A549 (cell line): ENCODE measurements at regions not wholly inside any gene's neighbourhood (a gene's known extent, or its start where the extent isn't known, plus 50 kb on each side); places are given as distances from the start of the nearest gene placed in this dataset.

Source experiments
- ATAC-seq, 2 experiments: fragments of 200-7000 bp in 1 of 2; fragments of >200 bp in 1 of 2; cut with Nextera tagmentation in 1 of 2; cut with Tn5 transposase in 1 of 2; 3 replicates each; pipeline versions ENCODE4 v1.8.0 to v1.9.1; 2018 to 2020; ENCODE audit warnings: mild to moderate bottlenecking in 1 of 2, moderate library complexity in 1 of 2
- CTCF ChIA-PET: fragments of 300-600 bp; sonication (Branson Sonifier 250); formaldehyde crosslinking; extraction: SDS; loops from one replicate; lab custom pipeline; 2021; ENCODE audit warnings: antibody characterized with exemption, inconsistent platforms; lab: Yijun Ruan, JAX
- POLR2A ChIA-PET: fragments of 350-600 bp; formaldehyde crosslinking; extraction: SDS; loops from one replicate; lab custom pipeline; 2021; ENCODE audit warnings: antibody characterized with exemption, inconsistent platforms; lab: Yijun Ruan, JAX
- DNase-seq, 2 experiments: peaks; one replicate each; pipeline versions ENCODE4 v3.0.0 to v3.0.0-alpha.2; 2011 to 2016; ENCODE audit warnings: low read depth in 1 of 2, low spot score in 1 of 2
- FAIRE-seq: peaks from 2 replicates; lab custom pipeline; 2011; peaks lifted over from hg19 to GRCh38; lab: Jason Lieb, UNC
- H3K27ac ChIP-seq, 2 experiments: fragments of >200 bp; sonication (Bioruptor Twin); formaldehyde crosslinking; 3 replicates each; pipeline ENCODE4 v1.5.1; 2016 to 2017
- H3K4me1 ChIP-seq: fragments of >200 bp; sonication (Bioruptor Twin); formaldehyde crosslinking; 3 replicates; pipeline ENCODE4 v1.6.1; 2016
- H3K4me2 ChIP-seq: fragments of >200 bp; sonication (Bioruptor Twin); formaldehyde crosslinking; 3 replicates; pipeline ENCODE4 v1.6.1; 2016
- H3K4me3 ChIP-seq: fragments of >200 bp; sonication (Bioruptor Twin); formaldehyde crosslinking; 3 replicates; pipeline ENCODE4 v1.5.1; 2016
- H3K9me3 ChIP-seq: fragments of >200 bp; sonication (Bioruptor Twin); formaldehyde crosslinking; 3 replicates; pipeline ENCODE4 v1.6.1; 2016
- BHLHE40 ChIP-seq: IDR thresholded peaks from 2 replicates; pipeline ENCODE4 v1.6.1; 2012; ENCODE audit warnings: low read depth, low read length, inconsistent platforms
- CBX2 ChIP-seq: fragments of 200-600 bp; sonication (generic); IDR thresholded peaks from 2 replicates; pipeline ENCODE4 v1.6.1; 2016; ENCODE audit warnings: low read depth, mild to moderate bottlenecking, borderline replicate concordance
- CBX8 ChIP-seq: fragments of 200-600 bp; sonication (generic); IDR thresholded peaks from 2 replicates; pipeline ENCODE4 v1.6.1; 2016
- CEBPB ChIP-seq, 2 experiments: fragments of >200 bp in 1 of 2; sonication (Bioruptor Twin) in 1 of 2; formaldehyde crosslinking in 1 of 2; IDR thresholded peaks; 2 replicates each; pipeline ENCODE4 v1.6.1; 2012 to 2016
- CHD2 ChIP-seq: fragments of 150-350 bp; IDR thresholded peaks from 2 replicates; pipeline ENCODE4 v1.6.1; 2014; ENCODE audit warnings: low read length; ENCODE audit not compliant: partially characterized antibody
- CHD4 ChIP-seq: fragments of 200-600 bp; sonication (generic); IDR thresholded peaks from 2 replicates; pipeline ENCODE4 v1.6.1; 2016; ENCODE audit warnings: antibody characterized with exemption, mild to moderate bottlenecking, borderline replicate concordance
- EHF ChIP-seq: fragments of 250-450 bp; sonication (Bioruptor Pico); IDR thresholded peaks from 2 replicates; pipeline ENCODE4 v1.5.0; 2020; ENCODE audit warnings: mild to moderate bottlenecking
- EHMT2 ChIP-seq: fragments of 200-600 bp; sonication (generic); IDR thresholded peaks from 2 replicates; pipeline ENCODE4 v1.6.1; 2016; ENCODE audit warnings: antibody characterized with exemption, low read depth, mild to moderate bottlenecking, moderate library complexity
- HDAC2 ChIP-seq: fragments of 200-600 bp; sonication (generic); IDR thresholded peaks from 2 replicates; pipeline ENCODE4 v1.6.1; 2016
- HEYL ChIP-seq: fragments of 250-450 bp; sonication (Bioruptor Pico); IDR thresholded peaks from 2 replicates; pipeline ENCODE4 v1.8.0; 2021; ENCODE audit warnings: mild to moderate bottlenecking, moderate library complexity
- HOXA7 ChIP-seq: fragments of 250-450 bp; sonication (Bioruptor Pico); IDR thresholded peaks from 2 replicates; pipeline ENCODE4 v1.5.0; 2020; ENCODE audit warnings: mild to moderate bottlenecking, moderate library complexity
- HOXB13 ChIP-seq: fragments of 250-450 bp; sonication (Bioruptor Pico); IDR thresholded peaks from 2 replicates; pipeline ENCODE4 v1.5.0; 2020; ENCODE audit warnings: low read depth, mild to moderate bottlenecking, moderate library complexity
- HOXB5 ChIP-seq: fragments of 250-450 bp; sonication (Bioruptor Pico); IDR thresholded peaks from 2 replicates; pipeline ENCODE4 v1.5.0; 2020; ENCODE audit warnings: mild to moderate bottlenecking, moderate library complexity
- JUNB ChIP-seq: fragments of >200 bp; sonication (Bioruptor Twin); formaldehyde crosslinking; IDR thresholded peaks from 2 replicates; pipeline ENCODE4 v1.6.1; 2016
- MAZ ChIP-seq: fragments of 150-350 bp; IDR thresholded peaks from 2 replicates; pipeline ENCODE4 v1.6.1; 2014; ENCODE audit warnings: antibody characterized with exemption, low read depth, low read length, borderline replicate concordance
- MYC ChIP-seq: IDR thresholded peaks from 2 replicates; pipeline ENCODE4 v1.6.1; 2012; ENCODE audit warnings: mild to moderate bottlenecking, inconsistent platforms, low read length, improper control_type of control experiment, borderline replicate concordance
- NR3C1 ChIP-seq: fragments of >200 bp; sonication (Bioruptor Twin); formaldehyde crosslinking; IDR thresholded peaks from 3 replicates; pipeline ENCODE4 v1.6.1; 2017
- POLR2A ChIP-seq: IDR thresholded peaks from 2 replicates; pipeline ENCODE4 v1.6.1; 2012; ENCODE audit warnings: mild to moderate bottlenecking, low read length
- RARB ChIP-seq: fragments of 250-450 bp; sonication (Bioruptor Pico); IDR thresholded peaks from 2 replicates; pipeline ENCODE4 v1.8.0; 2021; ENCODE audit warnings: mild to moderate bottlenecking, moderate library complexity
- RFX5 ChIP-seq: fragments of 450-650 bp; IDR thresholded peaks from 2 replicates; pipeline ENCODE4 v1.7.1; 2014; ENCODE audit warnings: antibody characterized with exemption, mild to moderate bottlenecking, moderate library complexity
- RNF2 ChIP-seq: fragments of 200-600 bp; sonication (generic); IDR thresholded peaks from 2 replicates; pipeline ENCODE4 v1.6.1; 2016; ENCODE audit warnings: low read depth, mild to moderate bottlenecking, antibody characterized with exemption, moderate library complexity, borderline replicate concordance
- TFCP2L1 ChIP-seq: fragments of 250-450 bp; sonication (Bioruptor Pico); IDR thresholded peaks from 2 replicates; pipeline ENCODE4 v1.5.0; 2021; ENCODE audit warnings: mild to moderate bottlenecking
- ZC3H11A ChIP-seq: fragments of 450-650 bp; IDR thresholded peaks from 2 replicates; pipeline ENCODE4 v1.6.1; 2014; ENCODE audit warnings: antibody characterized with exemption, mild to moderate bottlenecking
- ZFP36 ChIP-seq: fragments of 450-650 bp; IDR thresholded peaks from 2 replicates; pipeline ENCODE4 v1.6.1; 2014; ENCODE audit warnings: borderline replicate concordance; ENCODE audit not compliant: partially characterized antibody
- ZSCAN20 ChIP-seq: fragments of 250-450 bp; sonication (Bioruptor Pico); IDR thresholded peaks from 2 replicates; pipeline ENCODE4 v1.8.0; 2022; ENCODE audit warnings: mild to moderate bottlenecking, moderate library complexity
- WGBS: methylation state at CpG from one replicate; pipeline ENCODE4 v1.1.6; 2017; ENCODE audit errors: missing lambda C conversion rate; 5-methylcytosine and 5-hydroxymethylcytosine counted together
- TF ChIP-seq, protein P1 (sequence below): IDR thresholded peaks from 2 replicates; pipeline ENCODE4 v1.6.1; 2012
- TF ChIP-seq, protein P2 (sequence below): fragments of >200 bp; sonication (Bioruptor Twin); formaldehyde crosslinking; IDR thresholded peaks from 2 replicates; pipeline ENCODE4 v1.6.1; 2016
- TF ChIP-seq, protein P3 (sequence below): fragments of 250-450 bp; sonication (Bioruptor Pico); IDR thresholded peaks from 2 replicates; pipeline ENCODE4 v1.5.0; 2021; ENCODE audit warnings: mild to moderate bottlenecking, moderate library complexity, borderline replicate concordance
- TF ChIP-seq, protein P4 (sequence below): fragments of >200 bp; sonication (Bioruptor Twin); formaldehyde crosslinking; IDR thresholded peaks from 3 replicates; pipeline ENCODE4 v1.6.1; 2016
- TF ChIP-seq, protein P5 (sequence below): IDR thresholded peaks from 2 replicates; pipeline ENCODE4 v1.6.1; 2012; ENCODE audit warnings: low read depth, borderline replicate concordance

DNA sequence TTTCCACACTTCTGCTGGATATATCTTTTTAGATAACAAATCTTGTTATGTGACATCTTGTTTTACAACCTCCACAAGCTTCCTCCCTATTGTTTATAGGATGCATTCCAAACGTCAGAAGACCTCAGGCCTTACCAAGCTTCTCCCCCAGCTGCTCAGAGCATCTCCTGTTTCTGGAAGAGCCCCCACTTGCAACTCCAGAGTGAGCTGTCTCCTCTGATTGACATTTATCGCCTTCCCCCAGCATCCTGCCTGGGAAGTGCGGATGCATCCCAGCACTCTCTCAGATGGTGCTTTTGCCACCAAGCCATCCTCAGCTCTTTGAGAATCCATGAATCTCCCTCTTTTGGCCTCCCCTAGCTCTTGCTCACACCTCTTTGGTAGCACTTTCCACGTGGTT, 123.5 kb downstream of the LRRC70 start:
- H3K9me3 ChIP-seq: no peaks in the 10 kb centered on the region
- H3K4me1 ChIP-seq: no peaks in the 10 kb centered on the region
- no peak for ATAC-seq
- WGBS: 43% methylated on average over 4 of the region's 4 CpGs
- H3K4me3 ChIP-seq: no peak overlapping the region
- H3K4me2 ChIP-seq: no peak overlapping the region
- FAIRE-seq: no peak
- TF ChIP-seq HDAC2 (no peak), ZC3H11A (no peak), ZSCAN20 (CRISPR knock-in tag) (no peak), CBX8 (no peak), HOXB13 (CRISPR knock-in tag) (no peak), RFX5 (no peak), RARB (CRISPR knock-in tag) (no peak), BHLHE40 (no peak), RNF2 (no peak), MAZ (no peak), EHF (no peak), JUNB (no peak), ZFP36 (no peak), CEBPB (IDR thresholded peaks at IDR 0.05) (no peak), CBX2 (no peak)
- TF ChIP-seq, protein P1, sequence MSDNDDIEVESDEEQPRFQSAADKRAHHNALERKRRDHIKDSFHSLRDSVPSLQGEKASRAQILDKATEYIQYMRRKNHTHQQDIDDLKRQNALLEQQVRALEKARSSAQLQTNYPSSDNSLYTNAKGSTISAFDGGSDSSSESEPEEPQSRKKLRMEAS: no peak
- TF ChIP-seq, protein P2, sequence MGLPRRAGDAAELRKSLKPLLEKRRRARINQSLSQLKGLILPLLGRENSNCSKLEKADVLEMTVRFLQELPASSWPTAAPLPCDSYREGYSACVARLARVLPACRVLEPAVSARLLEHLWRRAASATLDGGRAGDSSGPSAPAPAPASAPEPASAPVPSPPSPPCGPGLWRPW: no peak
- TF ChIP-seq, protein P3, sequence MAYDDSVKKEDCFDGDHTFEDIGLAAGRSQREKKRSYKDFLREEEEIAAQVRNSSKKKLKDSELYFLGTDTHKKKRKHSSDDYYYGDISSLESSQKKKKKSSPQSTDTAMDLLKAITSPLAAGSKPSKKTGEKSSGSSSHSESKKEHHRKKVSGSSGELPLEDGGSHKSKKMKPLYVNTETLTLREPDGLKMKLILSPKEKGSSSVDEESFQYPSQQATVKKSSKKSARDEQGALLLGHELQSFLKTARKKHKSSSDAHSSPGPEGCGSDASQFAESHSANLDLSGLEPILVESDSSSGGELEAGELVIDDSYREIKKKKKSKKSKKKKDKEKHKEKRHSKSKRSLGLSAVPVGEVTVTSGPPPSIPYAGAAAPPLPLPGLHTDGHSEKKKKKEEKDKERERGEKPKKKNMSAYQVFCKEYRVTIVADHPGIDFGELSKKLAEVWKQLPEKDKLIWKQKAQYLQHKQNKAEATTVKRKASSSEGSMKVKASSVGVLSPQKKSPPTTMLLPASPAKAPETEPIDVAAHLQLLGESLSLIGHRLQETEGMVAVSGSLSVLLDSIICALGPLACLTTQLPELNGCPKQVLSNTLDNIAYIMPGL (CRISPR knock-in tag): no peak
- TF ChIP-seq, protein P4, sequence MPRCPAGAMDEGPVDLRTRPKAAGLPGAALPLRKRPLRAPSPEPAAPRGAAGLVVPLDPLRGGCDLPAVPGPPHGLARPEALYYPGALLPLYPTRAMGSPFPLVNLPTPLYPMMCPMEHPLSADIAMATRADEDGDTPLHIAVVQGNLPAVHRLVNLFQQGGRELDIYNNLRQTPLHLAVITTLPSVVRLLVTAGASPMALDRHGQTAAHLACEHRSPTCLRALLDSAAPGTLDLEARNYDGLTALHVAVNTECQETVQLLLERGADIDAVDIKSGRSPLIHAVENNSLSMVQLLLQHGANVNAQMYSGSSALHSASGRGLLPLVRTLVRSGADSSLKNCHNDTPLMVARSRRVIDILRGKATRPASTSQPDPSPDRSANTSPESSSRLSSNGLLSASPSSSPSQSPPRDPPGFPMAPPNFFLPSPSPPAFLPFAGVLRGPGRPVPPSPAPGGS: no peak
- ChIA-PET CTCF (no interaction called here), POLR2A (no interaction called here)
- no peak for DNase-seq
- H3K27ac ChIP-seq: no peak overlapping the region

DNA sequence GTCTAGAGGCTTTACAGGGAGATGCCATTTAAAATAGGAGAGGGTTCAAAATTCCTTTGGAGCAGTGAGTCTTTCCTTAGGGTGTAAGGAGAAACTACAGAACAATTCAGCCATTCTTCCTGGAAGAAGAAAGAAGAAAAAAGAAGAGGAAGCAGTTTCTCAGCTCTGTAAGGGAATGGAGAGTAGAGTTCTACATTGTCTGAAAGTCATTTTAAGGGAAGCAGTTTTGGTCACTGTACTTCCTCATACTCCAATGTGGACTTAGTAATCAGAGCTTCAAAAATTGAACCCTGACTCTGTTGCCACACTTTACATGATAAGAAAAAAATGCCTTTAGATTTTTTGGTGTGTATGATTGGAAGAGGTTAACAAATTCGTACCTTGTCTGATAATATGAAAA, 122.4 kb downstream of the LRRC70 start:
- Histone ChIP-seq H3K4me1 (no peaks in the 10 kb centered on the region), H3K9me3 (no peaks in the 10 kb centered on the region), H3K4me2 (no peak overlapping the region), H3K27ac (no peak overlapping the region), H3K4me3 (no peak overlapping the region)
- ATAC-seq: no peak
- FAIRE-seq: no peak
- TF ChIP-seq ZSCAN20 (CRISPR knock-in tag) (no peak), EHMT2 (no peak), RNF2 (no peak), HOXB5 (CRISPR knock-in tag) (no peak), RARB (CRISPR knock-in tag) (no peak), POLR2A (no peak), NR3C1 (no peak), CHD4 (no peak), MAZ (no peak), MYC (no peak), HEYL (no peak), HOXB13 (CRISPR knock-in tag) (no peak), CHD2 (no peak), HOXA7 (no peak), TFCP2L1 (CRISPR knock-in tag) (no peak)
- TF ChIP-seq, protein P5, sequence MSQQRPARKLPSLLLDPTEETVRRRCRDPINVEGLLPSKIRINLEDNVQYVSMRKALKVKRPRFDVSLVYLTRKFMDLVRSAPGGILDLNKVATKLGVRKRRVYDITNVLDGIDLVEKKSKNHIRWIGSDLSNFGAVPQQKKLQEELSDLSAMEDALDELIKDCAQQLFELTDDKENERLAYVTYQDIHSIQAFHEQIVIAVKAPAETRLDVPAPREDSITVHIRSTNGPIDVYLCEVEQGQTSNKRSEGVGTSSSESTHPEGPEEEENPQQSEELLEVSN: no peak
- POLR2A ChIA-PET: no interaction called here
- CTCF ChIA-PET: interaction anchor here (0.6 to 1.3 kb wide), 2 partner anchors 18 to 1145 kb away, joined by 3 to 5 read pairs; no protein-coding TSS in a partner anchor
- WGBS: 19% methylated on average over 1 of the region's 1 CpG
- no peak for DNase-seq
